ENCODE measurements at regions not wholly inside any gene's neighbourhood (a gene's known extent, or its start where the extent isn't known, plus 50 kb on each side); places are given as distances from the start of the nearest gene placed in this dataset.

DNA sequence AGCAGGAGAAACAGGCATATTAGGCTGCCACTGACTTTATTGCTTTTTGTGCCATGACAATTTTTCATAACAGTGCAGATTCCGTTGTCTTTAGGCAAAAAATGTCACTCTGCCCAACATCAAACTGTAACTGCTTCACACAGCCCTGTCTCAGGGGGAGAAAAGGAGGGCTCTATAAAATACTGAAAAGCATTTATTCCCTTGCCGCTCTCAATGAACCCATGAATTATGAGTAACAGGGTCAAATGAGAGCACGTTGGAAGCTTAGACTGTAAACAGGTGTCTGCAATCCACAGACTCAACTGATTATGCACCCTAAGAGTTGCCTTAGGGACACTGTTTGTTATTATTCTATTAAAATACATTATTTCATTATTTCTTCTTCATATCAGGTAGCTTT lies 292.1 kb upstream of the FMN2 start:
- Histone ChIP-seq H3K9me2 (replicated peaks; ENCODE audit: insufficient read depth) (no peaks in the 10 kb centered on the region), H3K36me3 (replicated peaks; ENCODE audit: insufficient read depth, low read depth) (no peaks in the 10 kb centered on the region), H3K4me1 (ENCODE audit: insufficient read depth) (peaks cover 6% of the 10 kb centered on the region), H3K4me2 (no peak overlapping the region), H3K9me3 (ENCODE audit: low read depth) (no peaks in the 10 kb centered on the region), H3K4me3 (no peak overlapping the region), H2AFZ (no peak overlapping the region), H4K20me1 (ENCODE audit: insufficient read depth, poor library complexity, severe bottlenecking) (no peaks in the 10 kb centered on the region), H3K27me3 (no peaks in the 10 kb centered on the region), H3K27ac (no peak overlapping the region), H3K79me2 (no peaks in the 10 kb centered on the region)
- 90% methylated on average over 3 of the region's 3 CpGs for WGBS (ENCODE audit: low lambda C conversion rate, missing lambda C conversion rate)
- TF ChIP-seq EZH2 (IDR thresholded peaks at IDR 0.05; ENCODE audit: borderline replicate concordance): no peak
- no peak for DNase-seq (ENCODE audit: low spot score)

DNA sequence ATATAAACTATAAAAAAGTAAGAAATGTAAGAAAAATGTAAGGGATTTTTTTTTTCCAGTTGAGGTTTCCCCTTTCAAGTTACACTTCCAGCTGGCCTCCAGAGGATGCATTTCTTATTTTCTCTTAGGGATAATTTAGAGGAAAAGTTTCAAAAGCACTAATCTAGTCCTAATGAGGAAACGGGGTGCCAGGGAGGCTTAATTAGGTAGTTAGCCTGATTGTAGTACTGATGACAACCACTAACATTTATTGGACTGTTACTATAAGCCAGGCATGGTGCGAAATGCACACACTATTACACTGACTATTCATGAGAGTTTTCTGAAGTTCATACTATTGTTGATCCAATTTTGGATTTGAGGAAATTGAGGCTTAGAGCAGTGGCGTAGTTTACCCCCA lies 290.8 kb upstream of the FMN2 start:
- Histone ChIP-seq H4K20me1 (ENCODE audit: insufficient read depth, poor library complexity, severe bottlenecking) (no peaks in the 10 kb centered on the region), H3K79me2 (no peaks in the 10 kb centered on the region), H2AFZ (no peak overlapping the region), H3K4me1 (ENCODE audit: insufficient read depth) (peaks cover 6% of the 10 kb centered on the region), H3K27me3 (no peaks in the 10 kb centered on the region), H3K9me2 (replicated peaks; ENCODE audit: insufficient read depth) (no peaks in the 10 kb centered on the region), H3K9me3 (ENCODE audit: low read depth) (no peaks in the 10 kb centered on the region), H3K36me3 (replicated peaks; ENCODE audit: insufficient read depth, low read depth) (no peaks in the 10 kb centered on the region), H3K27ac (no peak overlapping the region), H3K4me3 (no peak overlapping the region), H3K4me2 (no peak overlapping the region)
- WGBS (ENCODE audit: low lambda C conversion rate, missing lambda C conversion rate): 80% methylated on average over 3 of the region's 3 CpGs
- no peak for DNase-seq (ENCODE audit: low spot score)
- TF ChIP-seq EZH2phosphoT487 (IDR thresholded peaks at IDR 0.05; ENCODE audit: low read depth, severe bottlenecking, unreplicated experiment): no peak
- TF ChIP-seq, protein P1, sequence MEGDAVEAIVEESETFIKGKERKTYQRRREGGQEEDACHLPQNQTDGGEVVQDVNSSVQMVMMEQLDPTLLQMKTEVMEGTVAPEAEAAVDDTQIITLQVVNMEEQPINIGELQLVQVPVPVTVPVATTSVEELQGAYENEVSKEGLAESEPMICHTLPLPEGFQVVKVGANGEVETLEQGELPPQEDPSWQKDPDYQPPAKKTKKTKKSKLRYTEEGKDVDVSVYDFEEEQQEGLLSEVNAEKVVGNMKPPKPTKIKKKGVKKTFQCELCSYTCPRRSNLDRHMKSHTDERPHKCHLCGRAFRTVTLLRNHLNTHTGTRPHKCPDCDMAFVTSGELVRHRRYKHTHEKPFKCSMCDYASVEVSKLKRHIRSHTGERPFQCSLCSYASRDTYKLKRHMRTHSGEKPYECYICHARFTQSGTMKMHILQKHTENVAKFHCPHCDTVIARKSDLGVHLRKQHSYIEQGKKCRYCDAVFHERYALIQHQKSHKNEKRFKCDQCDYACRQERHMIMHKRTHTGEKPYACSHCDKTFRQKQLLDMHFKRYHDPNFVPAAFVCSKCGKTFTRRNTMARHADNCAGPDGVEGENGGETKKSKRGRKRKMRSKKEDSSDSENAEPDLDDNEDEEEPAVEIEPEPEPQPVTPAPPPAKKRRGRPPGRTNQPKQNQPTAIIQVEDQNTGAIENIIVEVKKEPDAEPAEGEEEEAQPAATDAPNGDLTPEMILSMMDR (IDR thresholded peaks at IDR 0.05; ENCODE audit: poor library complexity): no peak
- TF ChIP-seq EZH2 (IDR thresholded peaks at IDR 0.05; ENCODE audit: borderline replicate concordance): no peak

DNA sequence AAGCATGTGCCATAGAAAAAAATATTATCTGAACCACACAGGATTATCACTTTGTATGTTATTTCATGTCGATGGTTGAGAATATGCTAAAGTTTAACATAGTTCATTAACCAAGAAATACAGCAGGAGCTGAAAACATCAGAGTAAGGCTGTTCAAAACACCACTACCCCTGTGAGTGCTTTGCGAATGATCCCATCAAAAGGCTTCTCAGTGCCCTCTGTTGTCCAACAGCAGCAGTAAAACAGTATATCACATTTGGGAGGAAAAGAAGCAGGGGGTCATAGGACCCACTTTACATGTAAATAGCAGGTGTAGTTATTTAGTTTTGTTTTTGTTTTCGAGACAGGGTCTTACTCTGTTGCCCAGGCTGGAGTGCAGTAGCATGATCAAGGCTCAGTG lies 289.4 kb upstream of the FMN2 start:
- Histone ChIP-seq H2AFZ (no peak overlapping the region), H3K4me1 (ENCODE audit: insufficient read depth) (peaks cover 6% of the 10 kb centered on the region), H3K9me2 (replicated peaks; ENCODE audit: insufficient read depth) (no peaks in the 10 kb centered on the region), H3K4me3 (no peak overlapping the region), H3K79me2 (no peaks in the 10 kb centered on the region), H3K4me2 (no peak overlapping the region), H4K20me1 (ENCODE audit: insufficient read depth, poor library complexity, severe bottlenecking) (no peaks in the 10 kb centered on the region), H3K36me3 (replicated peaks; ENCODE audit: insufficient read depth, low read depth) (no peaks in the 10 kb centered on the region), H3K27me3 (no peaks in the 10 kb centered on the region), H3K27ac (no peak overlapping the region), H3K9me3 (ENCODE audit: low read depth) (no peaks in the 10 kb centered on the region)
- no peak for DNase-seq (ENCODE audit: low spot score)
- TF ChIP-seq, protein P1 (IDR thresholded peaks at IDR 0.05; ENCODE audit: poor library complexity): no peak
- TF ChIP-seq EZH2 (IDR thresholded peaks at IDR 0.05; ENCODE audit: borderline replicate concordance): no peak
- TF ChIP-seq EZH2phosphoT487 (IDR thresholded peaks at IDR 0.05; ENCODE audit: low read depth, severe bottlenecking, unreplicated experiment): no peak
- WGBS (ENCODE audit: low lambda C conversion rate, missing lambda C conversion rate): 83% methylated on average over 3 of the region's 3 CpGs

DNA sequence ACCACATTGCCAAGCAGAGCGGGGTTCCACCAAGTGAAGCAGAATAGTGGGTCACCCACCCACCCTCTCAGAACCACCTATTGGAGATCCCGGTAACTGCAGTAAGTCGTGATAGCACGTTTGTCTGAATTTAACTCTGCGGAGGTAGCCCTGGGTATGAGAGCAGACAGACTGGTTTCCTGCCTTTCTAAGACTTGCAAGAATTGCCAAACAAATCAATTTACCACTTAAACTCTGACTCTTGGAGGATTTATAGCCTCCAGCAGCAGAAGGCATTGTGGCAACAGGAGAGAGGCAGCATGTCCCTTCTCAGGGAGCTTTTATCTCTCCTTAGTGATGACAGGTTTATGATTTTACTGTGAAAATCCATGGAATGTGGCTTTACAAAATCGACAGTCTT lies 287.9 kb upstream of the FMN2 start:
- H4K20me1 ChIP-seq (ENCODE audit: insufficient read depth, poor library complexity, severe bottlenecking): no peaks in the 10 kb centered on the region
- H3K4me3 ChIP-seq: no peak overlapping the region
- H3K27me3 ChIP-seq: no peaks in the 10 kb centered on the region
- H3K79me2 ChIP-seq: no peaks in the 10 kb centered on the region
- no peak overlapping the region for H3K27ac ChIP-seq
- WGBS (ENCODE audit: low lambda C conversion rate, missing lambda C conversion rate): 38% methylated on average over 6 of the region's 6 CpGs
- H3K4me2 ChIP-seq: no peak overlapping the region
- H2AFZ ChIP-seq: no peak overlapping the region
- H3K36me3 ChIP-seq (replicated peaks; ENCODE audit: insufficient read depth, low read depth): no peaks in the 10 kb centered on the region
- TF ChIP-seq, protein P1 (IDR thresholded peaks at IDR 0.05; ENCODE audit: poor library complexity): no peak
- TF ChIP-seq EZH2phosphoT487 (IDR thresholded peaks at IDR 0.05; ENCODE audit: low read depth, severe bottlenecking, unreplicated experiment) (no peak), EZH2 (IDR thresholded peaks at IDR 0.05; ENCODE audit: borderline replicate concordance) (no peak)
- peaks cover 6% of the 10 kb centered on the region for H3K4me1 ChIP-seq (ENCODE audit: insufficient read depth)
- H3K9me3 ChIP-seq (ENCODE audit: low read depth): no peaks in the 10 kb centered on the region
- no peaks in the 10 kb centered on the region for H3K9me2 ChIP-seq (replicated peaks; ENCODE audit: insufficient read depth)
- no peak for DNase-seq (ENCODE audit: low spot score)

Measured in hepatocyte (in vitro differentiated cells).